ENCODE measurements at regions not wholly inside any gene's neighbourhood (a gene's known extent, or its start where the extent isn't known, plus 50 kb on each side); places are given as distances from the start of the nearest gene placed in this dataset.

DNA sequence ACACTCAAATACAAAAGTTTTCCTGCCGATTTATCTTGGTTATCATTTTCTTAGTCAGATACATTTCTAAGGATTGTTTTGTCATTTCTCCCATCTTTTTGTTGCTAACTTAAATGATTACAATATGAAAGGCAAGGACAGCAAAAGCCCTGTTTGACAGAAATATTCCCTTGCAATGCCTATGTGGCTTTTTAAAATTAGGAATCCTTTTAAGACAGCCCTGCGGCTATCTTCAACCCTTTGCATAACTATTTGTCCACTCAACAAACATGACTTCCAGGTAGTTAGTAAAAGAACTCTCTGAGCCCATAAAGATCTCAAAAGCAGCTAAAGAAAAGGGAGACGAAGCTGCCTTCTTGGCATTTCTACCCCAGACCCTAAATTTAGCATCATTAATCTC is 179.7 kb upstream of the CDH20 start:
- no peak for DNase-seq
- Mint-ChIP-seq H3K4me3 (ENCODE audit: unreplicated experiment) (no peak overlapping the region), H3K27me3 (ENCODE audit: insufficient read depth, unreplicated experiment) (peaks cover 6% of the 10 kb centered on the region), H3K27ac (ENCODE audit: unreplicated experiment) (no peak overlapping the region), H3K9me3 (ENCODE audit: unreplicated experiment) (no peaks in the 10 kb centered on the region), H3K4me1 (ENCODE audit: low read depth, unreplicated experiment) (no peaks in the 10 kb centered on the region), H3K36me3 (ENCODE audit: insufficient read depth, unreplicated experiment) (no peaks in the 10 kb centered on the region)
- Histone ChIP-seq H3K27me3 (replicated peaks; ENCODE audit: control insufficient read depth, insufficient read depth, low read length) (no peaks in the 10 kb centered on the region), H3K9me3 (no peaks in the 10 kb centered on the region), H3K36me3 (ENCODE audit: control insufficient read depth, insufficient read depth, low read length) (no peaks in the 10 kb centered on the region), H3K4me1 (no peaks in the 10 kb centered on the region), H3K4me3 (ENCODE audit: low read depth, low read length) (no peak overlapping the region)
- intact Hi-C loops (cut with micrococcal nuclease; ENCODE audit: unreplicated experiment), result no loop called here
- POLR2A ChIA-PET, result no interaction called here
- TF ChIP-seq CTCF (IDR thresholded peaks at IDR 0.05; ENCODE audit: insufficient read depth in 1 of 2, low read depth in 1 of 2, low read length in 1 of 2, severe bottlenecking in 1 of 2, unreplicated experiment in 1 of 2), result no peak
- CTCF ChIA-PET, result no interaction called here
- BruUV-seq (replicated peaks), result no TSS peak

DNA sequence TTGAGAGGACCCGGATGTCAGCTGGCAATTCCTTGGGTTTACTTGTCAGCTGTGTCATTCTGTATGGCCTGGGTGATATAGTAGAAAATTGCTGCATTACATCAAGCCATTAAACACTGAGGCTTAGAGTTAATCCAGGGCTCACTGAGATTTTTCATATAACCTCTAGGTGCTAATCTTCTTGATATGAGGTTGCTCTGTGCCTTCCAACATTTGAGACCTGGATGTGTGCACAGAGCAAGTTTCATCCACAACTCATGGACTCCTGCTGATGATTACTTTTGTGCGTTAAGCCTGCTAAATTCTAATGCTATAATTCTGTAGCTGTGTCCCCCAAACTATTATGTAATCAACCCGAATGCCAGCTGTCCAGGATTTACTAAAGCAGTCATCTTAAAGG is 178.4 kb upstream of the CDH20 start:
- no peak for DNase-seq
- ChIA-PET CTCF (no interaction called here), POLR2A (no interaction called here)
- no TSS peak for BruUV-seq (replicated peaks)
- no peak for TF ChIP-seq CTCF (IDR thresholded peaks at IDR 0.05; ENCODE audit: insufficient read depth in 1 of 2, low read depth in 1 of 2, low read length in 1 of 2, severe bottlenecking in 1 of 2, unreplicated experiment in 1 of 2)
- H3K9me3 Mint-ChIP-seq (ENCODE audit: unreplicated experiment), result no peaks in the 10 kb centered on the region
- no peaks in the 10 kb centered on the region for H3K4me1 ChIP-seq
- no peaks in the 10 kb centered on the region for H3K36me3 Mint-ChIP-seq (ENCODE audit: insufficient read depth, unreplicated experiment)
- no peaks in the 10 kb centered on the region for H3K4me1 Mint-ChIP-seq (ENCODE audit: low read depth, unreplicated experiment)
- H3K27ac Mint-ChIP-seq (ENCODE audit: unreplicated experiment), result no peak overlapping the region
- intact Hi-C loops (cut with micrococcal nuclease; ENCODE audit: unreplicated experiment), result no loop called here
- H3K4me3 Mint-ChIP-seq (ENCODE audit: unreplicated experiment), result no peak overlapping the region
- H3K36me3 ChIP-seq (ENCODE audit: control insufficient read depth, insufficient read depth, low read length), result no peaks in the 10 kb centered on the region
- H3K4me3 ChIP-seq (ENCODE audit: low read depth, low read length), result no peak overlapping the region
- peaks cover 6% of the 10 kb centered on the region for H3K27me3 Mint-ChIP-seq (ENCODE audit: insufficient read depth, unreplicated experiment)
- H3K27me3 ChIP-seq (replicated peaks; ENCODE audit: control insufficient read depth, insufficient read depth, low read length), result no peaks in the 10 kb centered on the region
- no peaks in the 10 kb centered on the region for H3K9me3 ChIP-seq

DNA sequence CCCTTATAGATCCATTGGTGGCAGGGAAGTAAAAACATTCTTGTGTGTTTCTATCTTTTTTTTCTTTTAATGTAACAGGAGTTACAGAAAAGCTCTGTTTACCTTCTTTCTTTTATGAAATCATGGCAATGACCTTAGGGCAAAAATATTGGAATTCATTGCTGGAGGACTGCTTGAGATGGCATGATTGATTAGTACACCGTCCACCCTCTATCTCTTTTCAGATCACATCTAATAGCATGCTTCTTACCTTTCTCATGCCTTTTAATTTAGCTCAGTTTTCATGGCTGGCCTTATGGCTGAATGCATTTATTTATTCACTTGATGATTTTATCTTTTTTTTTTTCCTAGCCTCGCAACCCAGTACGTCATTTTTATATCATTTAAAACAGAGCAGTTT is 177.6 kb upstream of the CDH20 start:
- Histone ChIP-seq H3K27me3 (replicated peaks; ENCODE audit: control insufficient read depth, insufficient read depth, low read length) (no peaks in the 10 kb centered on the region), H3K4me1 (no peaks in the 10 kb centered on the region), H3K9me3 (no peaks in the 10 kb centered on the region), H3K4me3 (ENCODE audit: low read depth, low read length) (no peak overlapping the region), H3K36me3 (ENCODE audit: control insufficient read depth, insufficient read depth, low read length) (no peaks in the 10 kb centered on the region)
- no peak for DNase-seq
- intact Hi-C loops (cut with micrococcal nuclease; ENCODE audit: unreplicated experiment), result no loop called here
- CTCF ChIA-PET, result no interaction called here
- POLR2A ChIA-PET, result no interaction called here
- Mint-ChIP-seq H3K36me3 (ENCODE audit: insufficient read depth, unreplicated experiment) (no peaks in the 10 kb centered on the region), H3K27me3 (ENCODE audit: insufficient read depth, unreplicated experiment) (peaks cover 6% of the 10 kb centered on the region), H3K9me3 (ENCODE audit: unreplicated experiment) (no peaks in the 10 kb centered on the region), H3K4me1 (ENCODE audit: low read depth, unreplicated experiment) (no peaks in the 10 kb centered on the region), H3K27ac (ENCODE audit: unreplicated experiment) (no peak overlapping the region), H3K4me3 (ENCODE audit: unreplicated experiment) (no peak overlapping the region)
- BruUV-seq (replicated peaks), result no TSS peak
- no peak for TF ChIP-seq CTCF (IDR thresholded peaks at IDR 0.05; ENCODE audit: insufficient read depth in 1 of 2, low read depth in 1 of 2, low read length in 1 of 2, severe bottlenecking in 1 of 2, unreplicated experiment in 1 of 2)

Measured in Caco-2 (cell line).